Mesendoderm (in vitro differentiated cells): ENCODE measurements at regions not wholly inside any gene's neighbourhood (a gene's known extent, or its start where the extent isn't known, plus 50 kb on each side); places are given as distances from the start of the nearest gene placed in this dataset.
"Not testable (repeated sequence)": the region's sequence is repeated elsewhere in the genome, so short reads cannot be mapped to it uniquely, and the experiment has no call there.

Source experiments
- DNase-seq: peaks from one replicate; pipeline ENCODE4 v3.0.0; 2013
- H2AK5ac ChIP-seq: 2 replicates; pipeline ENCODE4 v1.6.1; 2013; ENCODE audit warnings: low read length, inconsistent platforms
- H2BK120ac ChIP-seq: 2 replicates; pipeline ENCODE4 v1.6.1; 2013; ENCODE audit warnings: low read depth, mild to moderate bottlenecking, low read length, moderate library complexity, mixed read lengths
- H2BK15ac ChIP-seq: replicated peaks from 2 replicates; pipeline ENCODE4 v1.6.1; 2013; ENCODE audit warnings: low read depth, mild to moderate bottlenecking, moderate library complexity
- H2BK5ac ChIP-seq: 2 replicates; pipeline ENCODE4 v1.6.1; 2013; ENCODE audit warnings: low read length, inconsistent platforms
- H3K18ac ChIP-seq: 2 replicates; pipeline ENCODE4 v1.6.1; 2013; ENCODE audit warnings: mild to moderate bottlenecking, low read length, mixed read lengths
- H3K23ac ChIP-seq: one replicate; pipeline ENCODE4 v1.6.1; 2013; ENCODE audit warnings: low read length
- H3K27ac ChIP-seq: 2 replicates; pipeline ENCODE4 v1.5.1; 2013; ENCODE audit warnings: low read depth, mild to moderate bottlenecking, inconsistent platforms, low read length, moderate library complexity
- H3K27me3 ChIP-seq: 2 replicates; pipeline ENCODE4 v1.6.1; 2013; ENCODE audit warnings: low read length, control low read depth, mild to moderate bottlenecking, inconsistent platforms; ENCODE audit not compliant: insufficient read depth, poor library complexity
- H3K36me3 ChIP-seq: 2 replicates; pipeline ENCODE4 v1.6.1; 2013; ENCODE audit warnings: low read length, inconsistent platforms; ENCODE audit not compliant: control insufficient read depth, insufficient read depth
- H3K4ac ChIP-seq: one replicate; pipeline ENCODE4 v1.6.1; 2013; ENCODE audit warnings: low read depth, mild to moderate bottlenecking, low read length, moderate library complexity
- H3K4me1 ChIP-seq: 2 replicates; pipeline ENCODE4 v1.6.1; 2013; ENCODE audit warnings: low read depth, low read length, inconsistent platforms; ENCODE audit not compliant: control insufficient read depth
- H3K4me2 ChIP-seq: 2 replicates; pipeline ENCODE4 v1.6.1; 2013; ENCODE audit warnings: low read length
- H3K4me3 ChIP-seq: 2 replicates; pipeline ENCODE4 v1.5.1; 2013; ENCODE audit warnings: mild to moderate bottlenecking, low read length
- H3K56ac ChIP-seq: one replicate; pipeline ENCODE4 v1.6.1; 2013; ENCODE audit warnings: low read length
- H3K79me1 ChIP-seq: 2 replicates; pipeline ENCODE4 v1.6.1; 2013; ENCODE audit warnings: low read length, inconsistent platforms
- H3K79me2 ChIP-seq: 2 replicates; pipeline ENCODE4 v1.6.1; 2013; ENCODE audit warnings: mild to moderate bottlenecking, low read length; ENCODE audit not compliant: control insufficient read depth, insufficient read depth
- H3K9ac ChIP-seq: 2 replicates; pipeline ENCODE4 v1.6.1; 2013; ENCODE audit warnings: low read length, inconsistent platforms
- H4K5ac ChIP-seq: one replicate; pipeline ENCODE4 v1.6.1; 2013; ENCODE audit warnings: low read length
- H4K8ac ChIP-seq: one replicate; pipeline ENCODE4 v1.6.1; 2013; ENCODE audit warnings: low read depth, mild to moderate bottlenecking, control low read depth, low read length, moderate library complexity
- WGBS: extraction: QIAGEN DNeasy Blood & Tissue Kit; methylation state at CpG from one replicate; pipeline ENCODE4 v1.1.7; 2013; ENCODE audit warnings: low lambda C conversion rate, missing lambda C conversion rate; ENCODE audit not compliant: insufficient coverage; ENCODE audit errors: extremely low coverage; 5-methylcytosine and 5-hydroxymethylcytosine counted together

DNA sequence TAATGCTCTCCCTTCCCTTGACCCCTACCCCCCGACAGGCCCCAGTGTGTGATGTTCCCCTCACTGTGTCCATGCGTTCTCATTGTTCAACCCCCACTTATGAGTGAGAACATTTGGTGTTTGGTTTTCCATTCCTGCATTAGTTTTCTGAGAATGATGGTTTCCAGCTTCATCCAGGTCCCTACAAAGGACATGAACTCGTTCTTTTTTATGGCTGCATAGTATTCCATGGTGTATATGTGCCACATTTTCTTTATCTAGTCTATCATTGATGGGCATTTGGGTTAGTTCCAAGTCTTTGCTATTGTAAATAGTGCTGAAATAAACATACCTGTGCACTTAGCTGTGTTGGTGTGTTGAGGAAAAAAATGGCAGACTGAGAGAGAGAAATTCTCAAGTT lies 269.9 kb upstream of the ATP11B start:
- not testable (repeated sequence) for H2BK15ac ChIP-seq, H3K79me2 ChIP-seq, H3K27me3 ChIP-seq, H3K4me3 ChIP-seq, H2BK120ac ChIP-seq, H3K36me3 ChIP-seq, H3K27ac ChIP-seq, H3K4ac ChIP-seq, H4K5ac ChIP-seq, H3K79me1 ChIP-seq, DNase-seq, H2AK5ac ChIP-seq, H3K23ac ChIP-seq, H3K9ac ChIP-seq, H2BK5ac ChIP-seq, H3K56ac ChIP-seq, H3K4me2 ChIP-seq, H3K4me1 ChIP-seq, H4K8ac ChIP-seq, H3K18ac ChIP-seq
- WGBS = no CpG with 5 or more reads among the region's 3 CpGs

GRCh38 chr3:182523836-182524235 lies 269.5 kb upstream of the ATP11B start:
- Histone ChIP-seq H4K8ac (no peak overlapping the region), H4K5ac (no peak overlapping the region), H3K27me3 (no peaks in the 10 kb centered on the region), H3K56ac (no peak overlapping the region), H3K79me1 (no peaks in the 10 kb centered on the region), H3K4me2 (no peak overlapping the region), H3K27ac (no peak overlapping the region), H3K23ac (no peak overlapping the region), H3K9ac (no peak overlapping the region), H2BK15ac (no peak overlapping the region), H2AK5ac (no peak overlapping the region), H2BK120ac (no peak overlapping the region), H3K18ac (no peak overlapping the region), H3K36me3 (no peaks in the 10 kb centered on the region), H3K4me1 (no peaks in the 10 kb centered on the region), H3K4ac (no peak overlapping the region), H2BK5ac (no peak overlapping the region), H3K4me3 (no peak overlapping the region), H3K79me2 (no peaks in the 10 kb centered on the region)
- DNase-seq = no peak
- no CpG with 5 or more reads among the region's 2 CpGs for whole genome bisulfite sequencing

DNA sequence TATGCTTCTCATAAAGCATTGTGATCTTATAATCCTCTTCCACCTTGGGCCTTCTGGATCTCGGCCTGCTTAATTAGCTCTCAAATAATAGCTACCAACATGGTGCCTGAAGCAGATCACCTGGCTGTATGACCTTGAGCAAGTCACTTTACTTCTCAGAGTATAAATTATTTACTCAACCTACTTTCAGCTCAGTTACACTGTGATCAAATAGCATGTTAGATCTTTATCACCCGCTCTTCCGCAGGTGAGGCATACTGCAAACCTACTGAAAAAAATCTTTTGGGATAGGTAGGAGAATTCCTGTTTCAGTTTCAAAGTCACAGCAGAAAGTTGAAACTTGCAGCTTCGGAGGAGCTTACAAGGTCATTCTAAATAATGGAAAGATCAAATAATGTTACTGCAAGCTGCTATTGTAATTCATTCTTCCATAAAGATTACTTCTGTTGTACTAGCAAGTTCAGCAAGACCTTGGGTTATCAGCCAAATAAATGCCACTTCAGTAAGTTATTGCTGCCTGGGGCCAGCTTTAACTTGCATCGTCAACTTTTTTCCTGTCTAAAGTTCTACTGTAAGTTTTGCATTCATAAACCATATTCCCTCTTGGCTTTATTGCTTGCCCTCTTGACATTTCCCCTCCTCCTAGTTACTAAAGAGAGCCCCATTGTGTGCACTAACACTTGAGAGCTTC lies 268.4 kb upstream of the ATP11B start:
- H2AK5ac ChIP-seq = no peak overlapping the region
- H3K4me2 ChIP-seq = no peak overlapping the region
- no peak overlapping the region for H2BK120ac ChIP-seq
- H3K18ac ChIP-seq = no peak overlapping the region
- H2BK15ac ChIP-seq = no peak overlapping the region
- no peaks in the 10 kb centered on the region for H3K36me3 ChIP-seq
- H3K27me3 ChIP-seq = no peaks in the 10 kb centered on the region
- no peak overlapping the region for H3K4me3 ChIP-seq
- no peak overlapping the region for H3K4ac ChIP-seq
- no peaks in the 10 kb centered on the region for H3K79me2 ChIP-seq
- H3K9ac ChIP-seq = no peak overlapping the region
- no peak overlapping the region for H2BK5ac ChIP-seq
- H3K4me1 ChIP-seq = no peaks in the 10 kb centered on the region
- no peaks in the 10 kb centered on the region for H3K79me1 ChIP-seq
- DNase-seq = no peak
- H3K23ac ChIP-seq = no peak overlapping the region
- H3K56ac ChIP-seq = no peak overlapping the region
- no peak overlapping the region for H4K8ac ChIP-seq
- no CpG with 5 or more reads among the region's 5 CpGs for WGBS
- no peak overlapping the region for H3K27ac ChIP-seq
- H4K5ac ChIP-seq = no peak overlapping the region

DNA sequence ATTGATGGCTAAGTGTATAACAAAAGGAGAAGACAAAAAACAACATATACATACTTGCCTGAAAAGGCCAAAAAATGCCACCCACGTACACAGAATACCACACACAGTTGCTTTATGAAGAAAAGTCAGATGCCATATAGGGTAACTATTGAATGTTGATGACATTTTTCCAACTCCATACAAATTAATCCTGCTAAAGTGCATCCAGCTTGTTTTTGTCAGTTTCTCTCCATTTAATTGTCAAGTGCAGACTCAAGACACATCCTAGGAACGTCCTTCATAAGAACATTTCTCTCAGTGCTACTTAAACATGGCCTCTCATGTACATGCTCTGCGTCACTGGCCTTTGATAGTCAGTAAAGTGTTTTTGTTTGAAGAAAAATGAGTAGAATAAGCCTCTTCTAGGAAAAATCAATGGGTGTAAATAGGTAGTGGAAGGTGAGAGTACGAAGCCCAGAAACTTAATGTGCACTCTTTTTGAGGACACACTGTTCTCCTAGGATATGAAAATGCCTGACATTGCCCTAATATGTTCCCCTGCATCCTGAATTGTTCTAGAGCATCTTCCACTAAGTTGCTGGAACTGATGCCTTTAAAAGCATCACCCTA lies 267.4 kb upstream of the ATP11B start:
- no peak overlapping the region for H3K9ac ChIP-seq
- H3K27ac ChIP-seq = no peak overlapping the region
- H3K4me3 ChIP-seq = no peak overlapping the region
- DNase-seq = no peak
- H4K8ac ChIP-seq = no peak overlapping the region
- no peak overlapping the region for H3K4me2 ChIP-seq
- H2BK120ac ChIP-seq = no peak overlapping the region
- no peaks in the 10 kb centered on the region for H3K79me2 ChIP-seq
- no peaks in the 10 kb centered on the region for H3K79me1 ChIP-seq
- H2BK5ac ChIP-seq = no peak overlapping the region
- H3K4me1 ChIP-seq = no peaks in the 10 kb centered on the region
- H3K23ac ChIP-seq = no peak overlapping the region
- H3K18ac ChIP-seq = no peak overlapping the region
- H4K5ac ChIP-seq = no peak overlapping the region
- H2BK15ac ChIP-seq = no peak overlapping the region
- H2AK5ac ChIP-seq = no peak overlapping the region
- no peak overlapping the region for H3K56ac ChIP-seq
- no CpG with 5 or more reads among the region's 4 CpGs for WGBS
- H3K4ac ChIP-seq = no peak overlapping the region
- no peaks in the 10 kb centered on the region for H3K36me3 ChIP-seq
- no peaks in the 10 kb centered on the region for H3K27me3 ChIP-seq

- Histone ChIP-seq H3K4me2 (no peak overlapping the region), H3K4ac (no peak overlapping the region), H3K56ac (no peak overlapping the region), H4K8ac (no peak overlapping the region), H3K27ac (no peak overlapping the region), H3K79me1 (no peaks in the 10 kb centered on the region), H4K5ac (no peak overlapping the region), H3K4me3 (no peak overlapping the region), H3K36me3 (no peaks in the 10 kb centered on the region), H2AK5ac (no peak overlapping the region), H3K23ac (no peak overlapping the region), H3K4me1 (no peaks in the 10 kb centered on the region), H3K9ac (no peak overlapping the region), H3K79me2 (no peaks in the 10 kb centered on the region), H3K18ac (no peak overlapping the region), H2BK5ac (no peak overlapping the region), H2BK15ac (no peak overlapping the region), H3K27me3 (no peaks in the 10 kb centered on the region), H2BK120ac (no peak overlapping the region)
- no peak for DNase-seq
Measured at GRCh38 chr3:182527745-182528144, 265.6 kb upstream of the ATP11B start.

DNA sequence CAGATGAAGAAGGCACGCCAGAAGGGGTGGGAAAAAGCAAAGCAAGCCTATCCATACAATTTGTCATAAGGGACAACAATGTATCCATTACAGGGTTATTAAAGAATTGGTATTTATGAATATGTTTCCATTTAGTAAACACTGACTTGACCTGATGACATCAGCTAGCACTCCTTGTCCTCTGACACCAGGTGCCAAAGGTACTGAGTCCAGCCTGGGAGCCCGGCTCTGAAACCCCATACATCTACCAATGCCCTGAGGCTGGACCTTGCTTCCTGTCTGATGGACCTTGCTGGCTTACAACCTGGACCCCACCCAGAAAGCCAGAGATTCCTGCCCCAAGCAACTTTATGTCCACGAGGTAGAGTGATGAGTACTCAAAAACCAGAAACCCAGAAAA lies 263.0 kb upstream of the ATP11B start:
- no peak overlapping the region for H3K56ac ChIP-seq
- no peak overlapping the region for H2AK5ac ChIP-seq
- no peak overlapping the region for H2BK5ac ChIP-seq
- no peaks in the 10 kb centered on the region for H3K36me3 ChIP-seq
- no peak overlapping the region for H3K4ac ChIP-seq
- H4K5ac ChIP-seq = no peak overlapping the region
- no peak for DNase-seq
- H3K4me1 ChIP-seq = no peaks in the 10 kb centered on the region
- no peak overlapping the region for H3K4me2 ChIP-seq
- H3K23ac ChIP-seq = no peak overlapping the region
- H3K18ac ChIP-seq = no peak overlapping the region
- H2BK120ac ChIP-seq = no peak overlapping the region
- H3K27me3 ChIP-seq = no peaks in the 10 kb centered on the region
- H3K4me3 ChIP-seq = no peak overlapping the region
- no CpG with 5 or more reads among the region's 3 CpGs for WGBS
- no peak overlapping the region for H3K9ac ChIP-seq
- no peaks in the 10 kb centered on the region for H3K79me2 ChIP-seq
- H3K79me1 ChIP-seq = no peaks in the 10 kb centered on the region
- H3K27ac ChIP-seq = no peak overlapping the region
- H4K8ac ChIP-seq = no peak overlapping the region
- H2BK15ac ChIP-seq = no peak overlapping the region
